ENCODE measurements at regions not wholly inside any gene's neighbourhood (a gene's known extent, or its start where the extent isn't known, plus 50 kb on each side); places are given as distances from the start of the nearest gene placed in this dataset.
"Not testable (repeated sequence)": the region's sequence is repeated elsewhere in the genome, so short reads cannot be mapped to it uniquely, and the experiment has no call there.

DNA sequence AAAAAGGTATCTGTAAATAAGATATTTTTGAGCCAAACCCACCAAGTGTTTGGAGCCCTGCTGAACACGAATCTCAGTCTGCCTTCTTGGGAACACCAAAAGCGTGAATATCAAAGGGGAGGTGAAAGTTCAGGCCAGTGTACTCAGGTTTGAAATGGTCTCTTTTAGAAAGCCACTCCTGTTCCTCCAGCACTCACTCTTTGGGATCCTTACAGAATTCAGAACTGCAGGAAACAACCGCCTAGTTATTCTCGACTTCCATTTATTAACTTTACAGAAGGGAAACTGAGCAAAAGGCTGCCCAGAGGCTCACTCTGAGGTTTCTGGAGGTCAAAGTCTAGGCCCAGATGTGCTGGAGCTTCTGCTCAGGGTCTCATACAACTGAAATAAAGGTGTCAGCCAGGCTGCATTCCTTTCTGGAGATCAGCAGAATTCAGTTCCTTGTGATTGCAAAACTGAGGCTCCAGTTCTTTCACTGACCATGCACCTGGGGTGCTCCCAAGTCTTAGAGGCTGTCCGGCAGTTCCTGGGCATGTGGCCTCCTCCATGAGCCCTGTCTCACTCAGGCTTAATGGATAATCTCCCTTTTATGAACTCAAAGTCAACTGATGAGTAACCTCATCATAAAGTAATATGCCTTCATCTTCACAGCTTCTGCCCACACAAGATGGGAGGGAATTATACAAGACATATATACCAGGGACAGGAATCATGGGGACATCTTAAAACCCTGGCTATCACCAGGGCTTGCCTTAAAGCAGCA is 65.5 kb upstream of the TNFAIP3 start:
- peaks cover 31% of the 10 kb centered on the region for H3K4me1 ChIP-seq (ENCODE audit: control insufficient read depth, insufficient read depth, low read length, unreplicated experiment)
- no peaks in the 10 kb centered on the region for H3K27me3 ChIP-seq (ENCODE audit: insufficient read depth, low read length)
- no peak overlapping the region for H3K27ac ChIP-seq (ENCODE audit: low read depth, low read length)
- no peak overlapping the region for H2AFZ ChIP-seq (ENCODE audit: low read length, unreplicated experiment)
- no peak overlapping the region for H3K4me3 ChIP-seq (ENCODE audit: low read depth, low read length)
- no peaks in the 10 kb centered on the region for H3K79me2 ChIP-seq (ENCODE audit: control insufficient read depth, insufficient read depth, low read length, unreplicated experiment)
- H3K36me3 ChIP-seq (ENCODE audit: insufficient read depth, low read length): no peaks in the 10 kb centered on the region

DNA sequence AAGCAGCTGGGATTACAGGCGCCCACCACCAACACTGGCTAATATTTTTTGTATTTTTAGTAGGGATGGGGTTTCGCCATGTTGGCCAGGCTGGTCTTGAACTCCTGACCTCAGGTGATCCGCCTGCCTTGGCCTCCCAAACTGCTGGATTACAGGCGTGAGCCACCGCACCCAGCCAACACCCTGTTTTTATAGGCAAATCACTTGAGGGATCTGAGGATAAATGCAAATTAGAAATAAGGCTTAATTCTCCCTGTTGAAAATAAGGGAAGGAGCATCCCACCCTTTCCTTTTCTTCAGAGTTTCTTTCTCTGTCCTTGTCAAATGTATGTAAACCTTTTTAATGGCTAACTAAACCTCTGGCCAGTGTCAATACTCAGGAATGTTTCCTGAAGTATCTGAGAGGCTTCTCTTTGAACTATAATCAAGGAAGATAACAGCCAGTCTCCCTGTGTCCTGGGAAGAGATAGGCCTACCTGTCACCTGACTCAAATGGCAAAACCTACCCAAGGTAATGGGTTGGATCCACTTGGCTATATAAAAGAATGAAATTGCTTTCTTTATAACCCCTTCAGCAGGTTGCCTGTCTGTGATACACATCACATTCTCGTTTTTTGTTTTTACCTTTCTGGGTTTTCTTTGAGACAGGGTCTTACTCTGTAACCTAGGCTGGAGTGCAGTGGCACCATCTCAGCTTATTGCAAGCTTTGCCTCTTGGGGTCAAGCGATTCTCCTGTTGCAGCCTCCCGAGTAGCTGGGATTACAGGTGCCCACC is 64.5 kb upstream of the TNFAIP3 start:
- Histone ChIP-seq H2AFZ (ENCODE audit: low read length, unreplicated experiment) (no peak overlapping the region), H3K4me1 (ENCODE audit: control insufficient read depth, insufficient read depth, low read length, unreplicated experiment) (peaks cover 36% of the 10 kb centered on the region), H3K79me2 (ENCODE audit: control insufficient read depth, insufficient read depth, low read length, unreplicated experiment) (no peaks in the 10 kb centered on the region), H3K27me3 (ENCODE audit: insufficient read depth, low read length) (no peaks in the 10 kb centered on the region), H3K4me3 (ENCODE audit: low read depth, low read length) (no peak overlapping the region), H3K36me3 (ENCODE audit: insufficient read depth, low read length) (no peaks in the 10 kb centered on the region), H3K27ac (ENCODE audit: low read depth, low read length) (no peak overlapping the region)

DNA sequence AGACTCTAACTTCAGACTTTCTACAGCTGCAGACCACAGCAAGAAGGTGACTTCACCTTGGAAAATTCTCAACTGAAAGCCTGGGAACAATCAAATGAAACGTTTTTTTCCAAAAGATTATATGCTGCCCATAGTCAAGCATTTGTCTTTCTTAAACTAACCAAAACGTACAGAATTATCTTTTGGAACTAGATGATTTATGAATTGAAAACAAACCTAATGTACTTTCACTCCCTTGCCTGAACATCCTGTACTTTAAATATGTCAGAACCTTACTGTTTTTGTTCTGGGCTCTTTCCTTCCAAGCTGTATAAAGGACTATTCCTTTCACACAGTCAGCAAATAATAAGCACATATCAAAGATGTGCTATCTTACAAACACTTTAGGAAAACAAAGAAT is 62.4 kb upstream of the TNFAIP3 start:
- Histone ChIP-seq H3K4me3 (ENCODE audit: low read depth, low read length) (no peak overlapping the region), H3K79me2 (ENCODE audit: control insufficient read depth, insufficient read depth, low read length, unreplicated experiment) (no peaks in the 10 kb centered on the region), H3K27me3 (ENCODE audit: insufficient read depth, low read length) (no peaks in the 10 kb centered on the region), H2AFZ (ENCODE audit: low read length, unreplicated experiment) (peak overlapping the region; percentile 97), H3K4me1 (ENCODE audit: control insufficient read depth, insufficient read depth, low read length, unreplicated experiment) (peaks cover 42% of the 10 kb centered on the region), H3K27ac (ENCODE audit: low read depth, low read length) (peak overlapping the region; percentile 70), H3K36me3 (ENCODE audit: insufficient read depth, low read length) (no peaks in the 10 kb centered on the region)

DNA sequence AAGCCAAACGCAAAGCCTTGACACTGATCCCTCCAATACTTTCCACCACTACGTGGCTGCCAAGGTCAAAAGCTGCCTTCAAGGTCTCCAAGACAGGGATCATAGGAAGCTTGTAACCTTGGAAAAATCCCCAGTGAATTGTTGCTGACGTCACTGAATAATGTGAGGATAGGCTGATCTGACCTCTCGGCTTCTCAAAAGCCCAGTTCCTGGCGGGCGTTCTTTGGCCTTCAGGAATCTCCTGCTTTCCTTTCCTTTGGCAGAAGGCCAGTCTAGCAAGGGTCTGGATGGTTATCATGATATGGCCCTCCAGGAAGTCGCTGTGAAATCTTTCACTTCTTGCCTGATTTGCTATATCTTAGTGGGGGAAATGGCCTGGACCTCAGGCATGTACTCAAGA is 61.4 kb upstream of the TNFAIP3 start:
- no peak overlapping the region for H3K4me3 ChIP-seq (ENCODE audit: low read depth, low read length)
- H3K36me3 ChIP-seq (ENCODE audit: insufficient read depth, low read length): no peaks in the 10 kb centered on the region
- no peaks in the 10 kb centered on the region for H3K79me2 ChIP-seq (ENCODE audit: control insufficient read depth, insufficient read depth, low read length, unreplicated experiment)
- no peaks in the 10 kb centered on the region for H3K27me3 ChIP-seq (ENCODE audit: insufficient read depth, low read length)
- H3K27ac ChIP-seq (ENCODE audit: low read depth, low read length): peak overlapping the region; percentile 70
- H2AFZ ChIP-seq (ENCODE audit: low read length, unreplicated experiment): no peak overlapping the region
- peaks cover 41% of the 10 kb centered on the region for H3K4me1 ChIP-seq (ENCODE audit: control insufficient read depth, insufficient read depth, low read length, unreplicated experiment)

DNA sequence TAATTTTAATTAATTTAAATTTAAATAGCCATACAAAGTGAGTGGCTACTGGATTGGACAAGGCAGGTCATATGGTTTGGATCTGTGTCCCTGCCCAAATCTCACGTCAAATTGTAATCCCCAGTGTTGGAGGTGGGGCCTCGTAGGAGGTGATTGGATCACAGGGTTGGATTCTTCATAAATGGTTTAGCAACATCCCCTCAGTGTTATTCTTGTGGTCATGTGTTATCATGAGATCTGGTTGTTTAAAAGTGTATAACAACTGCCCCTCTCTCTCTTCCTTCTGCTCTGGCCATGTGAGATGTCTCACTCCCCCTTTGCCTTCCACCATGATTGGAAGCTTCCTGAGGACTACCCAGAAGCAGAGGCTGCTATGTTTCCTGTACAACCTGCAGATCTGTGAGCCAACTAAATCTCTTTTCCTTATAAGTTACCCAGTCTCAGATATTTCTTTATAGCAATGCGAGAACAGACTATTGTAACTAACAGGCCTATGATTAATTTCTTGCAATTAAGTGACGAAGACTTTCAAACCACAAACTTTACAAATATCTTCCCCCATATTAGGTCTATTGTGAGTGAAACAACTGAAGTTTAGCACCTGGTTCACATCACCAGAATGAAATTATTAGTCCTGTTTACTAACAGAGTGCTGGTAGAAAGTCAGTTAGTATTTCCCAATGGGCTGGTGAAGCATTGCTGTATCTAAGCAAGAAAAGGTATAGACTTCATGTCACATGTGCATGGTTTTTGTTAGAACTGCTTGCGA is 60.0 kb upstream of the TNFAIP3 start:
- H2AFZ ChIP-seq (ENCODE audit: low read length, unreplicated experiment): no peak overlapping the region
- peaks cover 55% of the 10 kb centered on the region for H3K4me1 ChIP-seq (ENCODE audit: control insufficient read depth, insufficient read depth, low read length, unreplicated experiment)
- no peak overlapping the region for H3K4me3 ChIP-seq (ENCODE audit: low read depth, low read length)
- H3K79me2 ChIP-seq (ENCODE audit: control insufficient read depth, insufficient read depth, low read length, unreplicated experiment): no peaks in the 10 kb centered on the region
- H3K36me3 ChIP-seq (ENCODE audit: insufficient read depth, low read length): no peaks in the 10 kb centered on the region
- H3K27ac ChIP-seq (ENCODE audit: low read depth, low read length): peak overlapping the region; percentile 83
- no peaks in the 10 kb centered on the region for H3K27me3 ChIP-seq (ENCODE audit: insufficient read depth, low read length)

DNA sequence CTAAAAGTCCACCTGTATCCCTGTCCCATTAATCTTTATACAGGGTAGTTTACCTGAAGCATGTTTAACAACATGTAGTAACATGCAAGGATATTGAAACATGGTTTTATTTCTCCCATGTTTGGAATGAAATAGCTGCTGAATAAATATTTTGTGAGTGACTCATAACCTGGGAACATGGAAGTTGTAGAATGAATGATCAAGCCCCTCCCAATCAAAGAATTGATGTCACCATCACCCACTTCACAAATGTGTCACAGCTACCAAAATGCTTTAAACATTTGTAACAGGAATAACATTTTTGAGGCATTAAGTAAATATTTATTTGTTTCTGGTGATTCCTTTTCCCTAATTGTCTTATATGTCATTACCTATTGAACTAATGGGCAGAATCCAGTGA is 58.9 kb upstream of the TNFAIP3 start:
- Histone ChIP-seq H2AFZ (ENCODE audit: low read length, unreplicated experiment) (no peak overlapping the region), H3K4me3 (ENCODE audit: low read depth, low read length) (no peak overlapping the region), H3K27me3 (ENCODE audit: insufficient read depth, low read length) (no peaks in the 10 kb centered on the region), H3K4me1 (ENCODE audit: control insufficient read depth, insufficient read depth, low read length, unreplicated experiment) (peaks cover 64% of the 10 kb centered on the region), H3K27ac (ENCODE audit: low read depth, low read length) (peak overlapping the region; percentile 83), H3K79me2 (ENCODE audit: control insufficient read depth, insufficient read depth, low read length, unreplicated experiment) (no peaks in the 10 kb centered on the region), H3K36me3 (ENCODE audit: insufficient read depth, low read length) (no peaks in the 10 kb centered on the region)

DNA sequence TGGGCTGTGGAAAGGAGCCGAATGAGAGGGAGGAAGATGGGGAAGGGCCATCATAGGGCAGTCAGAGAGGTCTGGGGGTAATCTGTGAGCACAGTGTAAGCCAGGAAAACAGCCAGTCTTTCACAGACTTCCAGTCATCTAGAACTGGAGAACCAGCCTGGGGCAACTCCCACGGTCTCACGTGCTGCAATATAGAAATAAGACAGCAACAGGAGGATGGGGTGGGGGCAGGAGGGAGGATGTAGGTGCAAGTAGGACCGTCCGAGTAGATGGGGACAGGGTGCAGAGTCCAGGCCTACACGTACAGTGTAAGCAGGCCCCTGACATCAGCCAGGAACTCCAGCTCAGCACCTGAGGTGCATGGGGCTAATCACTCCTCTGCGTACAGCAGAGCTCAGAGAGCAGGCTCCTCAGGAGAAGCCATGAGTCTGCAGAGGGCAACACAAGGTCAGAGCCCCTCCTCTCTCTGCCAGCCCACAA is 58.2 kb upstream of the TNFAIP3 start:
- Histone ChIP-seq H3K36me3 (ENCODE audit: insufficient read depth, low read length) (no peaks in the 10 kb centered on the region), H2AFZ (ENCODE audit: low read length, unreplicated experiment) (no peak overlapping the region), H3K4me1 (ENCODE audit: control insufficient read depth, insufficient read depth, low read length, unreplicated experiment) (peaks cover 67% of the 10 kb centered on the region), H3K27me3 (ENCODE audit: insufficient read depth, low read length) (no peaks in the 10 kb centered on the region), H3K4me3 (ENCODE audit: low read depth, low read length) (no peak overlapping the region), H3K27ac (ENCODE audit: low read depth, low read length) (peak overlapping the region; percentile 83), H3K79me2 (ENCODE audit: control insufficient read depth, insufficient read depth, low read length, unreplicated experiment) (no peaks in the 10 kb centered on the region)

DNA sequence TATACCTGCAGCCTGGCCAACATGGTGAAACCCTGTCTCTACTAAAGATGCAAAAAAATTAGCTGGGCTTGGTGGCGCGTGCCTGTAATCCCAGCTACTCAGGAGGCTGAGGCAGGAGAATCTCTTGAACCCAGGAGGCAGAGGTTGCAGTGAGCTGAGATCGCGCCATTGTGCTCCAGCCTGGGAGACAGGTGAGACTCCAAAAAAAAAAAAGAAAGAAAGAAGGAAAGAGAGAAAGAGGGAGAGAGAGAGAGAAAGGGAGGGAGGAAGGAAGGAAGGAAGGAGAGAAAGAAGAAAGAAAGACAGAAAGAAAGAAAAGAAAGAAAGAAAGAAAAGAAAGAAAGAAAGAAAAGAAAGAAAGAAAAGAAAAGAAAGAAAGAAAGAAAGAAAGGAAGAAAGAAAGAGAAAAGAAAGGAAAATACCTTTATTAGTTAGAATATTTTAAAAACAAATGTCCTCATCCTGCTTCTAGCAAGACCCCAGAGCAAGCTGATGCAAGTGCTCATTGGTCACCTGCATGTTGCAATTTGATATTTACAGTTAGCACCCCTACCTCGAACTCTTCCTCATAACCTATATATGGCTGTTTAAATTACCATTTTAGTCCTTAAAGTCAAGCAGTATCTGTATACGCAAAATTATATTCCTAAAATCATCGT is 57.0 kb upstream of the TNFAIP3 start:
- not testable (repeated sequence) for H3K36me3 ChIP-seq (ENCODE audit: insufficient read depth, low read length); H3K4me3 ChIP-seq (ENCODE audit: low read depth, low read length); H3K79me2 ChIP-seq (ENCODE audit: control insufficient read depth, insufficient read depth, low read length, unreplicated experiment); H2AFZ ChIP-seq (ENCODE audit: low read length, unreplicated experiment); H3K27me3 ChIP-seq (ENCODE audit: insufficient read depth, low read length)
- H3K4me1 ChIP-seq (ENCODE audit: control insufficient read depth, insufficient read depth, low read length, unreplicated experiment): peaks cover 57% of the 10 kb centered on the region
- peak overlapping the region; percentile 82 for H3K27ac ChIP-seq (ENCODE audit: low read depth, low read length)

DNA sequence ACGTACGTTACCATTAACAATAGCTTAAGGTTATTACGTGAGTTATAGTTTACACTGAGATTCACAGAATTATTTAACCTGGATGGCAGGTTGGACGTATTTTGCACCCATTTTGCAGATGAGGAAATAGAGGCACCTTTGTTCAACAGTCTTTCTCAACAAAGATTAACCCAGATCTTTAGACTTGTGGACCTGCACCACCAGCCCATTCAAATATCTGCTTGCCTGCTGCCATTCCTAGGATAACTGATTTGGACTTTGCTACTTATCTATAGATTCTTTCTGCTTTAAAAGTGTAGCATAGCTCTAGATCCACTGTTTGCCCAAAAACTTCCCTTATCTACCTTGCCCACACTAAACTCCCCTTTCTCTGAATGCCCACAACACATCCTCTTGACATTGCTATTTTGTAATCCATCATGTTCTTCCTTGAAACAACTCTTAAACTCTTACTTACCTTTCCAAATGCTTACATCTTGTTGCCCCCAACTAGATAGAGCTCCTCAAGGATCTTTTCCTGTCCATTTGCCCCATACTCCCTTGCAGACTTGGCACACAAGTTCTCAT is 56.4 kb upstream of the TNFAIP3 start:
- H3K4me3 ChIP-seq (ENCODE audit: low read depth, low read length): no peak overlapping the region
- H2AFZ ChIP-seq (ENCODE audit: low read length, unreplicated experiment): peak overlapping the region; percentile 16
- H3K36me3 ChIP-seq (ENCODE audit: insufficient read depth, low read length): no peaks in the 10 kb centered on the region
- no peaks in the 10 kb centered on the region for H3K79me2 ChIP-seq (ENCODE audit: control insufficient read depth, insufficient read depth, low read length, unreplicated experiment)
- peak overlapping the region; percentile 82 for H3K27ac ChIP-seq (ENCODE audit: low read depth, low read length)
- H3K27me3 ChIP-seq (ENCODE audit: insufficient read depth, low read length): no peaks in the 10 kb centered on the region
- peaks cover 51% of the 10 kb centered on the region for H3K4me1 ChIP-seq (ENCODE audit: control insufficient read depth, insufficient read depth, low read length, unreplicated experiment)

Measured in ACC112 (cell line).